T47D (cell line): ENCODE measurements at regions not wholly inside any gene's neighbourhood (a gene's known extent, or its start where the extent isn't known, plus 50 kb on each side); places are given as distances from the start of the nearest gene placed in this dataset.

Experiments used
- DNase-seq, 2 experiments: peaks; one replicate each; pipeline versions ENCODE4 v3.0.0 to v3.0.0-alpha.2; 2011 to 2012; ENCODE audit warnings: low read depth in 1 of 2, low spot score in 1 of 2
- JUND ChIP-seq: IDR thresholded peaks from 2 replicates; pipeline ENCODE4 v1.6.1; 2012; ENCODE audit warnings: low read depth
- in situ Hi-C: cut with HindIII; loops from 2 replicates; pipeline ENCODE4 v1.10.0; 2016; ENCODE audit warnings: low sequenced_read_pairs, low pct_unique_long_range_greater_than_20kb

- DNase-seq, result no peak
- TF ChIP-seq JUND, result no peak
- in situ Hi-C loops, result no loop called here
Observed at GRCh38 chr5:61823781-61824180, 482.2 kb upstream of the KIF2A start.

GRCh38 chr5:61824396-61824795 lies 481.6 kb upstream of the KIF2A start:
- in situ Hi-C loops, result no loop called here
- no peak for TF ChIP-seq JUND
- no peak for DNase-seq

GRCh38 chr5:61827445-61827975 lies 478.5 kb upstream of the KIF2A start:
- TF ChIP-seq JUND, result no peak
- no peak for DNase-seq
- in situ Hi-C loops, result no loop called here

- no peak for TF ChIP-seq JUND
- DNase-seq, result no peak
- in situ Hi-C loops, result no loop called here
Observed at GRCh38 chr5:61828856-61829255, 477.1 kb upstream of the KIF2A start.

GRCh38 chr5:61831736-61832135 lies 474.3 kb upstream of the KIF2A start:
- DNase-seq, result no peak
- in situ Hi-C loops, result no loop called here
- TF ChIP-seq JUND, result no peak

- TF ChIP-seq JUND, result no peak
- in situ Hi-C loops, result no loop called here
- DNase-seq, result no peak
Observed at GRCh38 chr5:61837788-61838187, 468.2 kb upstream of the KIF2A start.

GRCh38 chr5:61840361-61840760 lies 465.6 kb upstream of the KIF2A start:
- TF ChIP-seq JUND, result no peak
- no peak for DNase-seq
- in situ Hi-C loops, result no loop called here

GRCh38 chr5:61842840-61843239 lies 463.2 kb upstream of the KIF2A start:
- TF ChIP-seq JUND, result no peak
- in situ Hi-C loops, result no loop called here
- no peak for DNase-seq

GRCh38 chr5:61850696-61851095 lies 455.3 kb upstream of the KIF2A start:
- in situ Hi-C loops, result no loop called here
- DNase-seq, result no peak
- TF ChIP-seq JUND, result no peak

GRCh38 chr5:61854531-61854930 lies 451.5 kb upstream of the KIF2A start:
- no peak for TF ChIP-seq JUND
- DNase-seq, result no peak
- in situ Hi-C loops, result no loop called here

GRCh38 chr5:61860978-61861377 lies 445.0 kb upstream of the KIF2A start:
- DNase-seq, result no peak
- in situ Hi-C loops, result no loop called here
- TF ChIP-seq JUND, result no peak

- no peak for DNase-seq
- in situ Hi-C loops, result no loop called here
- no peak for TF ChIP-seq JUND
Observed at GRCh38 chr5:61866930-61867329, 439.1 kb upstream of the KIF2A start.

- in situ Hi-C loops, result no loop called here
- TF ChIP-seq JUND, result no peak
- no peak for DNase-seq
Observed at GRCh38 chr5:61869333-61869732, 436.7 kb upstream of the KIF2A start.

GRCh38 chr5:61878471-61878870 lies 427.5 kb upstream of the KIF2A start:
- no peak for TF ChIP-seq JUND
- DNase-seq, result no peak
- in situ Hi-C loops, result no loop called here
